ENCODE measurements at regions not wholly inside any gene's neighbourhood (a gene's known extent, or its start where the extent isn't known, plus 50 kb on each side); places are given as distances from the start of the nearest gene placed in this dataset.

DNA sequence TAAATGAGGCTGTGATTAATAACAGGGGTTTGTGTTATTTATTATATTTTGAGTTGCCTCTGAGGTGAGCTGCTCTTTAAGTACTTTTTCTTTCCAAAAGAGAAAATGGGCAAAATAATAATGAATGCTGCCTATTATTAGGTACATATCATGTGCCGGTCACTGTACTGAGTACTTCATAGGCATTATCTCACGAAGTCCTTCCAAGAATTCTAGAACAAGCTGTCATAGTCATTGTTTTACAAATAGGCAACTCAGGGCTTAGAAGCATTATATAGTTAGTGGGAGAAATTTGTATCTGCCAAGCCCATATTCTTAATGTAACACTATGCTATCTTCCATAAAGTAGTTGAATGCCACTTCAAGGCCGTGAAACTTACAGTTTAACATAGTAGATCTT, 628.7 kb downstream of the CCDC171 start (continued):
- TF ChIP-seq, protein P1, sequence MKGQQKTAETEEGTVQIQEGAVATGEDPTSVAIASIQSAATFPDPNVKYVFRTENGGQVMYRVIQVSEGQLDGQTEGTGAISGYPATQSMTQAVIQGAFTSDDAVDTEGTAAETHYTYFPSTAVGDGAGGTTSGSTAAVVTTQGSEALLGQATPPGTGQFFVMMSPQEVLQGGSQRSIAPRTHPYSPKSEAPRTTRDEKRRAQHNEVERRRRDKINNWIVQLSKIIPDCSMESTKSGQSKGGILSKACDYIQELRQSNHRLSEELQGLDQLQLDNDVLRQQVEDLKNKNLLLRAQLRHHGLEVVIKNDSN (IDR thresholded peaks at IDR 0.05; ENCODE audit: borderline replicate concordance, low read depth), result no peak
- TF ChIP-seq FOXM1 (IDR thresholded peaks at IDR 0.05; ENCODE audit: low read depth) (no peak), POLR2AphosphoS5 (IDR thresholded peaks at IDR 0.05; ENCODE audit: low read depth, low read length) (no peak), RAD21 (IDR thresholded peaks at IDR 0.05; ENCODE audit: low read length) (no peak), GATA2 (CRISPR knock-in tag; IDR thresholded peaks at IDR 0.05) (no peak), CHD2 (IDR thresholded peaks at IDR 0.05; ENCODE audit: low read length, partially characterized antibody) (no peak), ELF1 (IDR thresholded peaks at IDR 0.05) (no peak), TEAD4 (IDR thresholded peaks at IDR 0.05; ENCODE audit: borderline replicate concordance, insufficient read depth) (no peak)
- TF ChIP-seq, protein P2, sequence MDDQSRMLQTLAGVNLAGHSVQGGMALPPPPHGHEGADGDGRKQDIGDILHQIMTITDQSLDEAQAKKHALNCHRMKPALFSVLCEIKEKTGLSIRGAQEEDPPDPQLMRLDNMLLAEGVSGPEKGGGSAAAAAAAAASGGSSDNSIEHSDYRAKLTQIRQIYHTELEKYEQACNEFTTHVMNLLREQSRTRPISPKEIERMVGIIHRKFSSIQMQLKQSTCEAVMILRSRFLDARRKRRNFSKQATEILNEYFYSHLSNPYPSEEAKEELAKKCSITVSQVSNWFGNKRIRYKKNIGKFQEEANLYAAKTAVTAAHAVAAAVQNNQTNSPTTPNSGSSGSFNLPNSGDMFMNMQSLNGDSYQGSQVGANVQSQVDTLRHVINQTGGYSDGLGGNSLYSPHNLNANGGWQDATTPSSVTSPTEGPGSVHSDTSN (IDR thresholded peaks at IDR 0.05), result no peak

DNA sequence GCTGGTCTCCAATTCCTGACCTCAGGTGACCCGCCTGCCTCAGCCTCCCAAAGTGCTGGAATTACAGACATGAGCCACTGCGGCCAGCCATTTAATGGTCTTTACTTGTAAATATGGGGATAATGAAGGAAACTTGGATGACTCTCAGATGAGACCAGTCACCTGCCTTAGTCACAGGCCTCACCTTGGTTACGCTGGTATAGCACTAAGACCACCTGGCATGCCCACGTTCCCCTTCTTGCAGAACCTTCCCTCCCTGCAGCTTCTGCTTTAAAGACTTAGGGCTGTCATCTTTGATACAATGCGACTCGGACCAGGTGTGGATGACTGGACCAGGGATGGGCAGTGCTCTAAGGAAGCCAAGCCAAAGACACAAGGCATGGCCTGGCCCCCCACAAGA, 629.9 kb downstream of the CCDC171 start:
- Histone ChIP-seq H3K27me3 (ENCODE audit: insufficient read depth) (no peaks in the 10 kb centered on the region), H3K4me2 (no peak overlapping the region), H3K79me2 (ENCODE audit: insufficient read depth) (no peaks in the 10 kb centered on the region), H3F3A (replicated peaks; ENCODE audit: insufficient read depth) (no peaks in the 10 kb centered on the region), H3K27ac (ENCODE audit: low read depth in 2 of 2, low read length in 1 of 2) (no peak overlapping the region), H3K9me2 (no peaks in the 10 kb centered on the region), H3K9ac (no peak overlapping the region), H3K4me1 (ENCODE audit: control insufficient read depth in 1 of 2, insufficient read depth in 2 of 2, low read depth in 1 of 2, low read length in 1 of 2) (no peaks in the 10 kb centered on the region), H3K36me3 (replicated peaks in 1 of 2; ENCODE audit: control insufficient read depth in 1 of 2, insufficient read depth in 2 of 2, low read length in 1 of 2) (no peaks in the 10 kb centered on the region), H3K9me3 (no peaks in the 10 kb centered on the region), H2AFZ (ENCODE audit: low read depth) (no peak overlapping the region), H4K20me1 (ENCODE audit: insufficient read depth) (no peaks in the 10 kb centered on the region), H3K4me3 (ENCODE audit: low read depth in 2 of 2, low read length in 1 of 2) (no peak overlapping the region)
- DNase-seq, result no peak
- TF ChIP-seq ELF1 (IDR thresholded peaks at IDR 0.05), result no peak
- TF ChIP-seq GABPA (IDR thresholded peaks at IDR 0.05; ENCODE audit: low read depth), result no peak
- TF ChIP-seq RFX5 (IDR thresholded peaks at IDR 0.05; ENCODE audit: low read length), result no peak
- no peak for TF ChIP-seq MEF2A (IDR thresholded peaks at IDR 0.05; ENCODE audit: borderline replicate concordance, low read depth)
- TF ChIP-seq TAF1 (IDR thresholded peaks at IDR 0.05; ENCODE audit: borderline replicate concordance, low read depth, low read length), result no peak
- no peak for TF ChIP-seq MAX (IDR thresholded peaks at IDR 0.05; ENCODE audit: low read depth)
- no peak for TF ChIP-seq MXI1 (IDR thresholded peaks at IDR 0.05; ENCODE audit: low read depth, low read length)
- no peak for TF ChIP-seq SMC3 (IDR thresholded peaks at IDR 0.05; ENCODE audit: low read depth, low read length)
- no peak for TF ChIP-seq USF2 (IDR thresholded peaks at IDR 0.05; ENCODE audit: borderline replicate concordance, low read depth, low read length)
- no peak for TF ChIP-seq POLR2AphosphoS5 (IDR thresholded peaks at IDR 0.05; ENCODE audit: low read depth, low read length)
- no peak for TF ChIP-seq YY1 (IDR thresholded peaks at IDR 0.05; ENCODE audit: low read depth)
- ChIA-PET POLR2A (no interaction called here), CTCF (no interaction called here)
- WGBS (ENCODE audit: low lambda C conversion rate), result 87% methylated on average over 6 of the region's 6 CpGs

Measured in SK-N-SH (cell line).